LNCaP clone FGC (cell line): ENCODE measurements at regions not wholly inside any gene's neighbourhood (a gene's known extent, or its start where the extent isn't known, plus 50 kb on each side); places are given as distances from the start of the nearest gene placed in this dataset.
A peak's percentile ranks its signal among the peaks of the same experiment; 100 is the strongest.

Source experiments
- DNase-seq: peaks from one replicate; pipeline ENCODE4 v3.0.0-alpha.2; 2011; ENCODE audit warnings: low read depth
- H3K4me3 ChIP-seq: 2 replicates; pipeline ENCODE4 v1.5.1; 2011; ENCODE audit warnings: mild to moderate bottlenecking, low read depth, low read length, control low read depth
- CTCF ChIP-seq: IDR thresholded peaks from 2 replicates; pipeline ENCODE4 v1.5.1; 2012; ENCODE audit warnings: mild to moderate bottlenecking; ENCODE audit not compliant: control insufficient read depth, insufficient read depth; ENCODE audit errors: extremely low read depth

- TF ChIP-seq CTCF, result no peak
- peak; percentile 63 for DNase-seq
- H3K4me3 ChIP-seq, result no peak overlapping the region
These were observed 375.2 kb downstream of the ZNF608 start for GRCh38 chr5:124371111-124371706.

- no peak for TF ChIP-seq CTCF
- H3K4me3 ChIP-seq, result no peak overlapping the region
- peak; percentile 44 for DNase-seq
These were observed 375.8 kb downstream of the ZNF608 start for GRCh38 chr5:124370601-124371000.

- H3K4me3 ChIP-seq, result no peak overlapping the region
- TF ChIP-seq CTCF, result no peak
- DNase-seq, result no peak
These were observed 381.1 kb downstream of the ZNF608 start for GRCh38 chr5:124365361-124365801.

- no peak for TF ChIP-seq CTCF
- DNase-seq, result no peak
- no peak overlapping the region for H3K4me3 ChIP-seq
These were observed 390.5 kb downstream of the ZNF608 start for GRCh38 chr5:124355928-124356327.

- DNase-seq, result peak; percentile 63
- no peak for TF ChIP-seq CTCF
- no peak overlapping the region for H3K4me3 ChIP-seq
These were observed 393.4 kb downstream of the ZNF608 start for GRCh38 chr5:124353016-124353415.

- H3K4me3 ChIP-seq, result no peak overlapping the region
- TF ChIP-seq CTCF, result no peak
- DNase-seq, result no peak
These were observed 394.1 kb downstream of the ZNF608 start for GRCh38 chr5:124352312-124352711.

- DNase-seq, result no peak
- TF ChIP-seq CTCF, result no peak
- no peak overlapping the region for H3K4me3 ChIP-seq
These were observed 396.5 kb downstream of the ZNF608 start for GRCh38 chr5:124349931-124350330.
